IPS DF 6.9 (cell line): ENCODE measurements at regions not wholly inside any gene's neighbourhood (a gene's known extent, or its start where the extent isn't known, plus 50 kb on each side); places are given as distances from the start of the nearest gene placed in this dataset.
"Not testable (repeated sequence)": the region's sequence is repeated elsewhere in the genome, so short reads cannot be mapped to it uniquely, and the experiment has no call there.

ENCODE experiments used
- DNase-seq: peaks from one replicate; pipeline ENCODE4 v3.0.0-alpha.2; 2013; ENCODE audit warnings: low read depth, low spot score
- H3K27ac ChIP-seq: one replicate; pipeline ENCODE4 v1.5.1; 2013; ENCODE audit warnings: low read length, control low read depth
- H3K27me3 ChIP-seq: 2 replicates; pipeline ENCODE4 v1.6.1; 2013; ENCODE audit warnings: mild to moderate bottlenecking, low read length; ENCODE audit not compliant: control insufficient read depth, insufficient read depth
- H3K36me3 ChIP-seq: 2 replicates; pipeline ENCODE4 v1.6.1; 2013; ENCODE audit warnings: low read length; ENCODE audit not compliant: control insufficient read depth, insufficient read depth
- H3K4me1 ChIP-seq: 2 replicates; pipeline ENCODE4 v1.6.1; 2013; ENCODE audit warnings: low read length; ENCODE audit not compliant: control insufficient read depth, insufficient read depth
- H3K4me3 ChIP-seq: 2 replicates; pipeline ENCODE4 v1.5.1; 2013; ENCODE audit warnings: mild to moderate bottlenecking, low read length
- H3K9me3 ChIP-seq: 2 replicates; pipeline ENCODE4 v1.6.1; 2013; ENCODE audit warnings: low read length, inconsistent platforms; ENCODE audit not compliant: control insufficient read depth, insufficient read depth
- WGBS: extraction: QIAGEN DNeasy Blood & Tissue Kit; methylation state at CpG from one replicate; pipeline ENCODE4 v1.1.7; 2013; ENCODE audit warnings: mixed read lengths, missing lambda C conversion rate; ENCODE audit not compliant: insufficient read length, insufficient coverage; 5-methylcytosine and 5-hydroxymethylcytosine counted together

DNA sequence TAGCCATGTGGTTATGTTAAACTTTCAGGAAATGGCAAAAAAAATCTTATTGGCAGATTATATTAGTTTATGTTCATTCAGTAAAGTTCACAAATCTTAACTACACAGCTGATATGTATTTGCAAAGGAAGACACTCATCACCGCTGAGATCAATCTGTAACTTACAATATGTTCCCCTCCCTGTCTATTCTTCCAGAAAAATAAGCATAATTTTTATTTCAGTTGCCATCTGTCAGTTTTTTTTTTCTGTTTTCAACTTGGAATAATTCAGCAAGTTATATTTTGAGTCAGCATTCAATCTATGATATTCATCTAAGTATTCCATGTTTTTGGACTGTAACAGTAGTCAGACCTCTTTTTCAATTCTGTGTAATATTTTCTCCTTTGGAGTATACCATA, 1019.9 kb upstream of the PTPRD start:
- Histone ChIP-seq H3K36me3 (no peaks in the 10 kb centered on the region), H3K9me3 (no peaks in the 10 kb centered on the region), H3K4me3 (no peak overlapping the region), H3K27ac (no peak overlapping the region), H3K27me3 (no peaks in the 10 kb centered on the region), H3K4me1 (no peaks in the 10 kb centered on the region)
- no CpG with 5 or more reads among the region's 1 CpG for WGBS
- DNase-seq: no peak

DNA sequence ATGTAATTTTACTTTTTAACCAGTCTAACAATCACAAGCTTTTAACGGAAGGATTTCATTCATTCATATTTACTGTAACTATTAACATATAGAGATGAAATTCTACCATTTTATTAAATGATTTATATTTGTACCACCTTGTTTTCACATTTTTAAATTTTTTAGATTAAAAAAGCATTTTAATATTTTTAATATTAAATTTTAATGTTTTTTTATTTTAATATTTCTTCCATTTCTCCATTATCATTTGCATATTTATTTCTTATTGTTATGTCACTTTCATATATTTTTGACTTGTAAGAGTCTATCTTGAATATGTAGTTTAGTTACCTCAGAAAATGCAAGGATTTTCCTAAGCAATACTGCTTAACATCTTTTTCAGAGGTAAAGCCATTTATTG, 1034.0 kb upstream of the PTPRD start:
- no peak for DNase-seq
- Histone ChIP-seq H3K27me3 (no peaks in the 10 kb centered on the region), H3K4me1 (no peaks in the 10 kb centered on the region), H3K9me3 (no peaks in the 10 kb centered on the region), H3K4me3 (no peak overlapping the region), H3K27ac (no peak overlapping the region), H3K36me3 (no peaks in the 10 kb centered on the region)
- WGBS: no CpG with 5 or more reads among the region's 1 CpG

DNA sequence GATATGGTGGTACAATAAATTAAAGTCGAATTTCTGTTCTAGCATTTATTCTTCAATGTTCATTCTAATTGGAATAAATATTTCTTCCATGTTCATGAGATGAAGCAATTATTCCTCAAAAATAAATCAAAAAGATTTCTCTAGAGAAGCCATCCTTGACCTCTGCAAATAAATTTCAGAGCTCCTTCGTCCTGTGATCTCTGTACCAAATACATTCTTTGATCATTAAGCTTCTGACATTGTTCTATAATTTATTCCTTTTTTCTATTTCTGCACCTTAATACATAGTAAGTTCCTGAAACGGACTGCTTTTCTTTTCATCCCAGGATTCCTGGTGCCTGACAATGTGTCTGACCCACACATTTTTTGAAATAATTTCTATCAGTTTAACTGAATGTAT, 1039.3 kb upstream of the TYRP1 start:
- Histone ChIP-seq H3K4me1 (no peaks in the 10 kb centered on the region), H3K4me3 (no peak overlapping the region), H3K27ac (no peak overlapping the region), H3K36me3 (no peaks in the 10 kb centered on the region), H3K9me3 (no peaks in the 10 kb centered on the region), H3K27me3 (no peaks in the 10 kb centered on the region)
- WGBS: no CpG with 5 or more reads among the region's 3 CpGs
- DNase-seq: no peak

DNA sequence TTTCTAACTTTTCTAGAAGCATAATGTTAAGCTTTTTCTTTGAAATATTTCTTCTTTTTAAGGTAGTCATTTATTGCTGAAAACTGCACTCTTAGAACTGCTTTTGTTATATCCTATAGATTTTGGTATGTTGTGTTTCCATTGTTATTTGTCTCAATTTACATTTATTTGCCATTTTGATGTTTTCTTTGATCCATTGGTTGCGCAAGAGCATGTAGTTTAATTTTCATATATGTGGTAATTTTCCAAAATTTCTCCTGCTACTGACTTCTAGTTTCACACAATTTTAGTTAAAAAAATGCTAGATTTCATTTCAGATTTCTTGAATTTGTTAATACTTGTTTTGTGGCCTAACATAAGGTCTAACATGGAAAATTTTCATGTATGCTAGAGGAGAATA, 1029.3 kb upstream of the TYRP1 start:
- Histone ChIP-seq H3K27ac (no peak overlapping the region), H3K4me3 (no peak overlapping the region), H3K4me1 (no peaks in the 10 kb centered on the region), H3K36me3 (no peaks in the 10 kb centered on the region), H3K9me3 (no peaks in the 10 kb centered on the region), H3K27me3 (no peaks in the 10 kb centered on the region)
- WGBS: no CpG with 5 or more reads among the region's 1 CpG
- no peak for DNase-seq

DNA sequence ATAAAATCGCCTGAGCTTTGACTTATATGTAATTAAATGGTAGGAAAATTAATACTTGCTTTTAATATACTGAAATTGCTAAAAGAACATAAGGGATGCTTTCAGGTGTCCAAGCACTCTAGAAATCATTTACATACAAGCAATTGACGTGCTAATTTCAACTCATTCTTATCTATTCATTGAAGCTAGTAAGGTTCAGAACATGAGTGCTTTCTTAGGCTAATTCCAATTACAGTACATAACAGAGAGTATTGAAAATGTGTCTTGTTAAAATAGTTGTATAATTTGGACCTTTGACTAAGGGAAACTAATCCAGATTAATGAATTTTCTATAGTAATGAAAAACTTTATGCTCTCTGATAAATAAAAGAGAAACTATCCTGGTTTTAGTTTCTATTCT, 1016.4 kb upstream of the TYRP1 start:
- no peaks in the 10 kb centered on the region for H3K27me3 ChIP-seq
- H3K27ac ChIP-seq: no peak overlapping the region
- no peak for DNase-seq
- no peak overlapping the region for H3K4me3 ChIP-seq
- H3K9me3 ChIP-seq: no peaks in the 10 kb centered on the region
- no CpG with 5 or more reads among the region's 2 CpGs for WGBS
- no peaks in the 10 kb centered on the region for H3K4me1 ChIP-seq
- no peaks in the 10 kb centered on the region for H3K36me3 ChIP-seq

DNA sequence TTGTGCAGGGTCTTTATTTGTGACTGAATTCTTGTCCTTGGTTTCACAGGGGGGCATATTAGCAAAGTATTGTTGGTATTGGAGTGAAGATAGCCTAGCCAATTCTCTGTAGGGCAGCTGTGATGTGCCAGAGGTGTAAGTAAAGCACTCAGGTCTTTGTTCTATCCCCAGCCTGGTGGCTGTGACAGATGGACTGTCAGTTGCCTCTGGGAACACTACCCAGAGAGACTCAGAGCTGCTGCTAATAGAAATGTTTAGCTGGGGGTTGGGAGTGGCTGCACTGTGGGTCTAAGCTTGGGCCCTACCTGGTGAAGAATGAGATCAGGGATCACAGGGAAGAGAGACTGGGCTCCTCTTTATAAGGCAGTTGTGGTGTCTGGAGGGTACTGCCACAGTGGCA, 1006.5 kb upstream of the TYRP1 start:
- Histone ChIP-seq H3K27ac (no peak overlapping the region), H3K36me3 (no peaks in the 10 kb centered on the region), H3K4me3 (no peak overlapping the region), H3K4me1 (no peaks in the 10 kb centered on the region), H3K9me3 (no peaks in the 10 kb centered on the region), H3K27me3 (no peaks in the 10 kb centered on the region)
- no peak for DNase-seq

DNA sequence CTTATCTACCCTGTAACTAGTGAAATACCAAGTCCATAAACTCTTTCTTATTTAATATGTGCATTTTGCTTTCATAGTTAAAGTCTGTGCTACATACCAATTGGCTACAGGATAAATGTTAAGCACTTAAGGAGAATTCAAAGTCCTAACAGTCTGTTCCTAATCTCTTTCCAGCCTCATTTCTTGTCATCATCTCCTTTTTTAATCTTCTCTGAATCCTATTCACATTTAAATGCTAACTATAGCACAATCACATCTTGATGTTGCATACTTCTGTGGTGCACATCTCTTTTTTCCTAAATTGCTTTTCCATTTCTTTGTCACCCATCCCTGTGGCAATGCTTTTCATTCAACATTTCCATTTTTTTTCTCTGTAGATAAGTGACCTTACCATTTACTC, 996.1 kb upstream of the TYRP1 start:
- Histone ChIP-seq H3K36me3 (no peaks in the 10 kb centered on the region), H3K27ac (no peak overlapping the region), H3K4me1 (no peaks in the 10 kb centered on the region), H3K27me3 (no peaks in the 10 kb centered on the region), H3K4me3 (no peak overlapping the region), H3K9me3 (no peaks in the 10 kb centered on the region)
- no peak for DNase-seq

DNA sequence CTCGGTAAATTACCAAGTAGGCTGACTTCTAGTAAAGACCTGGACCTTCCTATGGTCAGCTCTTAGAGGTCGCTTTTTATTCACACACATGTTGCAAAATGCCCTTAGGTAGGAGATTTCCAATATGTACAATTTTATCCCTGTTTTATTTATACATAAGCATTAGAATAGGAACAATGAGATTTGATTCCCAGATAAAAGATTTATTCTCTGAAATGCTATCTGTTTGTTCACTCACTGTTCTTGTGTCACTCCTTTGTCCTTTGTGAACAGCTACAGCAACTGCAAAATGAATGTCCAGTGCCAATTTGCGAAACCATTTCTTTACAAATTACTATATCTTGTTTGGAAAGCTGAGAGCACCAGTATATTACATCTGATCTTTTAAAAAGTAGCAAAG, 991.5 kb upstream of the TYRP1 start:
- no peaks in the 10 kb centered on the region for H3K27me3 ChIP-seq
- H3K36me3 ChIP-seq: no peaks in the 10 kb centered on the region
- no peaks in the 10 kb centered on the region for H3K4me1 ChIP-seq
- no CpG with 5 or more reads among the region's 3 CpGs for WGBS
- H3K4me3 ChIP-seq: no peak overlapping the region
- DNase-seq: no peak
- H3K27ac ChIP-seq: no peak overlapping the region
- no peaks in the 10 kb centered on the region for H3K9me3 ChIP-seq

DNA sequence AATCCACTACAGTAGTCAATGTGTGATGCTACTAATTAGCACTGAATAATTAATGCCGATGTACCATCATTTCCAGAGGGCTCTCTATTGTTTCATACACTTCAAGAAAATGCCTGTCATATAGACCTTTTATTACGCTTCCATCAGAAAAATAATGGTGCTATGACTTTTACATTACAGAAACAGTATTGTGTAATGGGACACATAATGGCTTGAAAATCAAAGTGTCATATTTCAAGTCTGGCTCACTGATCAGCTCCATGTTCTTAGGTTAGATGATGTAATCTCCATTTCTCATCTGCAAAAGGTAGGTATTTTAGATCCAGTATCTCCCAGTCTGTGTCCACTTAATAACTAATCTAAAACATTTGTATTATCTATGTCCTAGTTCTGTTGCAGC, 990.6 kb upstream of the TYRP1 start:
- H3K36me3 ChIP-seq: no peaks in the 10 kb centered on the region
- no peaks in the 10 kb centered on the region for H3K4me1 ChIP-seq
- no peak for DNase-seq
- no peak overlapping the region for H3K27ac ChIP-seq
- no peaks in the 10 kb centered on the region for H3K27me3 ChIP-seq
- H3K4me3 ChIP-seq: no peak overlapping the region
- WGBS: no CpG with 5 or more reads among the region's 2 CpGs
- H3K9me3 ChIP-seq: no peaks in the 10 kb centered on the region

DNA sequence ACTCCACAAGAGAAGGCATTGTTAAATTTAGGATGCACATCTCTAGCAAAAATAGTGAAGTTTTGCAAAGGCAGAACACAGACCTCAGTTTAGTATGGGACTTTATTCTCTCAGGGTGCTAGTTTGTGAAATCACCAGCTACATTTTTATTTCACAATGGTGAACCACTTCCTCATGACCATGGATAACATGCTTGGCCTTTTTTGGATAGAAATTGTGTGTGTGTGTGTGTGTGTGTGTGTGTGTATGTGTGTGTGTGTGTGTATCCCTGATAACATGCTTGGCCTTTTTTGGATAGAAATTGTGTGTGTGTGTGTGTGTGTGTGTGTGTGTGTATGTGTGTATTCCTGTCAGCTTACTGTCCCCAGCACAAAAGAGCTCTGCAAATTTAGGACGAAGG, 989.0 kb upstream of the TYRP1 start:
- not testable (repeated sequence) for H3K27ac ChIP-seq, H3K36me3 ChIP-seq, H3K27me3 ChIP-seq, H3K4me1 ChIP-seq, H3K4me3 ChIP-seq, H3K9me3 ChIP-seq, DNase-seq
- whole genome bisulfite sequencing: no CpG with 5 or more reads among the region's 1 CpG

DNA sequence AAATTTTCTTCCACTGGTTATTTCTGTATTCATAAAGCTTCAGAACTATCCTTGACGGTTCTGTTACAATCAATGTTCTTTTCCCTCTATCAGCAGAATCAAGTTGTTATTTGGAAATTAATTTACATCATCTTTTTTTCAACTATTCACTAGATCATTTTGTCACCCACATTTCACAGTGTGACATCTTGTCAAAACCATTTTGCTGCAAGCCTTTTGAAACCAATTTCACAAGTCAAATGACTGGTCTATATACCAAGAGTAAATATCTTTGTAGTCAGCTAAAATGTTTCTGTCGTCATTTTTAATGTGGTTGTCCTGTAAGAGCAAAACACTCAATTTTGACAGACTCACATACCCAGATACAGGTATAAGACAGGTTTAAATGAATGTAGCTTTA, 984.3 kb upstream of the TYRP1 start:
- no peaks in the 10 kb centered on the region for H3K27me3 ChIP-seq
- H3K4me1 ChIP-seq: no peaks in the 10 kb centered on the region
- no CpG with 5 or more reads among the region's 2 CpGs for WGBS
- H3K27ac ChIP-seq: no peak overlapping the region
- H3K9me3 ChIP-seq: no peaks in the 10 kb centered on the region
- no peak for DNase-seq
- H3K4me3 ChIP-seq: no peak overlapping the region
- no peaks in the 10 kb centered on the region for H3K36me3 ChIP-seq
